ENCODE measurements at regions not wholly inside any gene's neighbourhood (a gene's known extent, or its start where the extent isn't known, plus 50 kb on each side); places are given as distances from the start of the nearest gene placed in this dataset.

DNA sequence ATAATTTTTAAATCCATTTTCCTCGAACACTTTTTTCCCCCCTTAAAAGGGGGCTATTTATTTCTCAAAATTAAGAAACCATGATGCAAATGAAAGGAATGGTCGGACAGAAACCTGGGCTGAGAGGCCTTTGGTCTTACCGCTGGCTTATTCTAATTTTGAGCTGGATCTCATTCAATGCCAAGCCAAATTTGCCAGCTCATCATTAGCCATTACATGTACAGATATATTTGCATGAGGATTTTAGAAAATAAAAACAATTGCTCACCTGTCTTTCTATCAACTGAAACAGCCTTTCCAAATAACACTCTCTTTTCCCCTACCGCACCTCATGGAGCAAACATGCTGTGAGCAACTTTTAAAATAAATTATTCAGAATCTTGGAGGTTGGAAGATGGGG is 219.5 kb upstream of the DTNBP1 start:
- TF ChIP-seq, protein P1, sequence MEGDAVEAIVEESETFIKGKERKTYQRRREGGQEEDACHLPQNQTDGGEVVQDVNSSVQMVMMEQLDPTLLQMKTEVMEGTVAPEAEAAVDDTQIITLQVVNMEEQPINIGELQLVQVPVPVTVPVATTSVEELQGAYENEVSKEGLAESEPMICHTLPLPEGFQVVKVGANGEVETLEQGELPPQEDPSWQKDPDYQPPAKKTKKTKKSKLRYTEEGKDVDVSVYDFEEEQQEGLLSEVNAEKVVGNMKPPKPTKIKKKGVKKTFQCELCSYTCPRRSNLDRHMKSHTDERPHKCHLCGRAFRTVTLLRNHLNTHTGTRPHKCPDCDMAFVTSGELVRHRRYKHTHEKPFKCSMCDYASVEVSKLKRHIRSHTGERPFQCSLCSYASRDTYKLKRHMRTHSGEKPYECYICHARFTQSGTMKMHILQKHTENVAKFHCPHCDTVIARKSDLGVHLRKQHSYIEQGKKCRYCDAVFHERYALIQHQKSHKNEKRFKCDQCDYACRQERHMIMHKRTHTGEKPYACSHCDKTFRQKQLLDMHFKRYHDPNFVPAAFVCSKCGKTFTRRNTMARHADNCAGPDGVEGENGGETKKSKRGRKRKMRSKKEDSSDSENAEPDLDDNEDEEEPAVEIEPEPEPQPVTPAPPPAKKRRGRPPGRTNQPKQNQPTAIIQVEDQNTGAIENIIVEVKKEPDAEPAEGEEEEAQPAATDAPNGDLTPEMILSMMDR (IDR thresholded peaks at IDR 0.05), result no peak
- TF ChIP-seq BHLHE40 (IDR thresholded peaks at IDR 0.05; ENCODE audit: low read depth, low read length), result no peak
- TF ChIP-seq FOSL2 (IDR thresholded peaks at IDR 0.05), result no peak
- no peak for TF ChIP-seq FOSL2 (CRISPR knock-in tag; IDR thresholded peaks at IDR 0.05)
- TF ChIP-seq, protein P2, sequence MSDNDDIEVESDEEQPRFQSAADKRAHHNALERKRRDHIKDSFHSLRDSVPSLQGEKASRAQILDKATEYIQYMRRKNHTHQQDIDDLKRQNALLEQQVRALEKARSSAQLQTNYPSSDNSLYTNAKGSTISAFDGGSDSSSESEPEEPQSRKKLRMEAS (IDR thresholded peaks at IDR 0.05), result no peak
- TF ChIP-seq EP300 (IDR thresholded peaks at IDR 0.05), result no peak
- TF ChIP-seq ZFP36 (IDR thresholded peaks at IDR 0.05; ENCODE audit: borderline replicate concordance, partially characterized antibody), result no peak
- TF ChIP-seq MAFK (IDR thresholded peaks at IDR 0.05; ENCODE audit: partially characterized antibody), result no peak
- TF ChIP-seq, protein P3, sequence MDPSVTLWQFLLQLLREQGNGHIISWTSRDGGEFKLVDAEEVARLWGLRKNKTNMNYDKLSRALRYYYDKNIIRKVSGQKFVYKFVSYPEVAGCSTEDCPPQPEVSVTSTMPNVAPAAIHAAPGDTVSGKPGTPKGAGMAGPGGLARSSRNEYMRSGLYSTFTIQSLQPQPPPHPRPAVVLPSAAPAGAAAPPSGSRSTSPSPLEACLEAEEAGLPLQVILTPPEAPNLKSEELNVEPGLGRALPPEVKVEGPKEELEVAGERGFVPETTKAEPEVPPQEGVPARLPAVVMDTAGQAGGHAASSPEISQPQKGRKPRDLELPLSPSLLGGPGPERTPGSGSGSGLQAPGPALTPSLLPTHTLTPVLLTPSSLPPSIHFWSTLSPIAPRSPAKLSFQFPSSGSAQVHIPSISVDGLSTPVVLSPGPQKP (IDR thresholded peaks at IDR 0.05; ENCODE audit: low read depth, low read length), result no peak
- TF ChIP-seq ZNF302 (CRISPR knock-in tag; IDR thresholded peaks at IDR 0.05), result no peak
- TF ChIP-seq RFX5 (IDR thresholded peaks at IDR 0.05), result no peak
- no peak for TF ChIP-seq CHD2 (IDR thresholded peaks at IDR 0.05; ENCODE audit: low read length, partially characterized antibody)

Measured in A549 (cell line).